DOHH2 (cell line): ENCODE measurements at regions not wholly inside any gene's neighbourhood (a gene's known extent, or its start where the extent isn't known, plus 50 kb on each side); places are given as distances from the start of the nearest gene placed in this dataset.

Source experiments
- CTCF ChIP-seq: fragments of 200-600 bp; sonication (generic); IDR thresholded peaks from one replicate; pipeline ENCODE4 v1.5.1; 2014; ENCODE audit warnings: antibody characterized with exemption, mild to moderate bottlenecking, low read depth, low read length; ENCODE audit not compliant: poor library complexity, severe bottlenecking
- EZH2phosphoT487 ChIP-seq: fragments of 200-600 bp; sonication (generic); IDR thresholded peaks from 2 replicates; pipeline ENCODE4 v1.6.1; 2017; ENCODE audit warnings: borderline replicate concordance, mild to moderate bottlenecking, antibody characterized with exemption, low read length, moderate library complexity, mixed read lengths

GRCh38 chr16:8403978-8404749 lies 186.1 kb downstream of the TMEM114 start:
- TF ChIP-seq CTCF (no peak), EZH2phosphoT487 (no peak)
